ENCODE measurements at regions not wholly inside any gene's neighbourhood (a gene's known extent, or its start where the extent isn't known, plus 50 kb on each side); places are given as distances from the start of the nearest gene placed in this dataset.

DNA sequence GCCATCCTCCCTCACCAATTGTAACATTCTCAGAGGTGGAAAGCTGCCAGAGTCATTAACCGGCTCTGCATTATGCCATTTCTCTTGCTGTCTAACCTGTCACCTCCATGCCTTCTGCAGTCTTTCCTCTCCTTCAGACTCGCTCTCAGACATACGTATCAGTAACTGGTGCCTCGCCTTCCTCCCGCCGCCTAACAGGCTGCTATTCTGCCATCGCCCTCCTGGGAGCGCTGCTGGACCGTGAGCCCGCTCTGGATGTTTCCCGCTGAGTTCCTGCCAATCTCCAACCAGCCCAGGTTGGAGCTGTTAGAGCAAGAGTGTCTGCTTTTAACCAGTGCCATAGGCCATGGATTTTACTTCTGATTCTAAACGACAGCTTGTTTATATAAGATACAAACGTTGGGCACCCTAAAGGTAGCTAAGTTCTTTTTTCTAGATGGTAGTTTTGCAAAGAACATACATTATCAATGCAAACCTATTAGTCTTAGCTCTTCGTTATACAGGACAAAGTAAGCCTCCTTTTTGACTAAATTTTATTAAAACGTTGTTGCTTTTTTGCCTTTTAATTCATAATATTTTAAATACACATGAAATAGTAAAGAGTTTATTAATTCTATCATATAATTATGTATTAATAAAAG, 59.5 kb upstream of the NEIL3 start:
- peak; percentile 54 to 76 for DNase-seq
- H3K4me3 Mint-ChIP-seq (ENCODE audit: unreplicated experiment): no peak overlapping the region
- BruUV-seq (replicated peaks): no TSS peak
- Histone ChIP-seq H3K36me3 (ENCODE audit: control insufficient read depth, insufficient read depth, low read length) (no peaks in the 10 kb centered on the region), H3K4me1 (no peaks in the 10 kb centered on the region), H3K9me3 (no peaks in the 10 kb centered on the region), H3K27me3 (replicated peaks; ENCODE audit: control insufficient read depth, insufficient read depth, low read length) (no peaks in the 10 kb centered on the region), H3K4me3 (ENCODE audit: low read depth, low read length) (no peak overlapping the region)
- ChIA-PET CTCF (interaction anchor here (0.5 to 1.2 kb wide), 3 partner anchors 60 to 89 kb away, joined by 3 to 19 read pairs (median 3); partner anchors contain the start of gene NEIL3), POLR2A (interaction anchor here (0.6 kb wide), 1 partner anchor 62 kb away, joined by 3 read pairs; no protein-coding TSS in a partner anchor)
- intact Hi-C loops (cut with micrococcal nuclease; ENCODE audit: unreplicated experiment): loop anchor here (1.0 to 5.0 kb wide), 5 partner anchors 89 to 417 kb away; partner anchors contain the start of gene AGA
- H3K4me1 Mint-ChIP-seq (ENCODE audit: low read depth, unreplicated experiment): no peaks in the 10 kb centered on the region
- TF ChIP-seq, protein P1, sequence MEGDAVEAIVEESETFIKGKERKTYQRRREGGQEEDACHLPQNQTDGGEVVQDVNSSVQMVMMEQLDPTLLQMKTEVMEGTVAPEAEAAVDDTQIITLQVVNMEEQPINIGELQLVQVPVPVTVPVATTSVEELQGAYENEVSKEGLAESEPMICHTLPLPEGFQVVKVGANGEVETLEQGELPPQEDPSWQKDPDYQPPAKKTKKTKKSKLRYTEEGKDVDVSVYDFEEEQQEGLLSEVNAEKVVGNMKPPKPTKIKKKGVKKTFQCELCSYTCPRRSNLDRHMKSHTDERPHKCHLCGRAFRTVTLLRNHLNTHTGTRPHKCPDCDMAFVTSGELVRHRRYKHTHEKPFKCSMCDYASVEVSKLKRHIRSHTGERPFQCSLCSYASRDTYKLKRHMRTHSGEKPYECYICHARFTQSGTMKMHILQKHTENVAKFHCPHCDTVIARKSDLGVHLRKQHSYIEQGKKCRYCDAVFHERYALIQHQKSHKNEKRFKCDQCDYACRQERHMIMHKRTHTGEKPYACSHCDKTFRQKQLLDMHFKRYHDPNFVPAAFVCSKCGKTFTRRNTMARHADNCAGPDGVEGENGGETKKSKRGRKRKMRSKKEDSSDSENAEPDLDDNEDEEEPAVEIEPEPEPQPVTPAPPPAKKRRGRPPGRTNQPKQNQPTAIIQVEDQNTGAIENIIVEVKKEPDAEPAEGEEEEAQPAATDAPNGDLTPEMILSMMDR (IDR thresholded peaks at IDR 0.05; ENCODE audit: insufficient read depth in 1 of 2, low read depth in 1 of 2, low read length in 1 of 2, severe bottlenecking in 1 of 2, unreplicated experiment in 1 of 2): peak; percentile 82 to 94
- peaks cover 12% of the 10 kb centered on the region for H3K27me3 Mint-ChIP-seq (ENCODE audit: insufficient read depth, unreplicated experiment)
- no peak overlapping the region for H3K27ac Mint-ChIP-seq (ENCODE audit: unreplicated experiment)
- no peaks in the 10 kb centered on the region for H3K9me3 Mint-ChIP-seq (ENCODE audit: unreplicated experiment)
- H3K36me3 Mint-ChIP-seq (ENCODE audit: insufficient read depth, unreplicated experiment): no peaks in the 10 kb centered on the region

DNA sequence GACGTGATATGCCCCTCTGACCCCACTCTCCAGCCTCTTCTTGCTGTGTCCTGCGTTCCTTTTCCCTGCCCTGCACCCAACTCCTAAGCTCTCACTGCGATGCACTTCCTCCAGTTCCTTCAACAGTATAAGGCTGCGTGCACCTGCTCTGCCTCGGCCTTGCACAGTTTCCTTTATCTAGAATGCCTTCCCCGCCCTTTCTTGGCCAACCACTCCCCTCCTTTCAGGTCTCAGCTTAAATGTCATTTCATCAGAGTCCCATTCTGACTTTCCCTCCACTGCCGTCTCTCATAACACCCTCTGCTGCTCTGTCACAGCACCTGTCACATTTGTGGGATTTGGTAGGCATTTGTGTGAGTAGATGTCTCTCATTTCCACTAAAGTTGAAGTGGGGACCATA, 58.4 kb upstream of the NEIL3 start:
- no peaks in the 10 kb centered on the region for H3K4me1 Mint-ChIP-seq (ENCODE audit: low read depth, unreplicated experiment)
- no peak overlapping the region for H3K4me3 Mint-ChIP-seq (ENCODE audit: unreplicated experiment)
- DNase-seq: peak in 1 of 2 experiments; percentile 3
- Histone ChIP-seq H3K4me1 (no peaks in the 10 kb centered on the region), H3K4me3 (ENCODE audit: low read depth, low read length) (no peak overlapping the region), H3K9me3 (no peaks in the 10 kb centered on the region), H3K27me3 (replicated peaks; ENCODE audit: control insufficient read depth, insufficient read depth, low read length) (no peaks in the 10 kb centered on the region), H3K36me3 (ENCODE audit: control insufficient read depth, insufficient read depth, low read length) (no peaks in the 10 kb centered on the region)
- TF ChIP-seq, protein P1 (IDR thresholded peaks at IDR 0.05; ENCODE audit: insufficient read depth in 1 of 2, low read depth in 1 of 2, low read length in 1 of 2, severe bottlenecking in 1 of 2, unreplicated experiment in 1 of 2): no peak
- CTCF ChIA-PET: no interaction called here
- peaks cover 11% of the 10 kb centered on the region for H3K27me3 Mint-ChIP-seq (ENCODE audit: insufficient read depth, unreplicated experiment)
- BruUV-seq (replicated peaks): no TSS peak
- intact Hi-C loops (cut with micrococcal nuclease; ENCODE audit: unreplicated experiment): loop anchor here (2.0 to 5.0 kb wide), 4 partner anchors 191 to 416 kb away; partner anchors contain the start of gene AGA
- POLR2A ChIA-PET: no interaction called here
- no peak overlapping the region for H3K27ac Mint-ChIP-seq (ENCODE audit: unreplicated experiment)
- H3K36me3 Mint-ChIP-seq (ENCODE audit: insufficient read depth, unreplicated experiment): no peaks in the 10 kb centered on the region
- no peaks in the 10 kb centered on the region for H3K9me3 Mint-ChIP-seq (ENCODE audit: unreplicated experiment)

DNA sequence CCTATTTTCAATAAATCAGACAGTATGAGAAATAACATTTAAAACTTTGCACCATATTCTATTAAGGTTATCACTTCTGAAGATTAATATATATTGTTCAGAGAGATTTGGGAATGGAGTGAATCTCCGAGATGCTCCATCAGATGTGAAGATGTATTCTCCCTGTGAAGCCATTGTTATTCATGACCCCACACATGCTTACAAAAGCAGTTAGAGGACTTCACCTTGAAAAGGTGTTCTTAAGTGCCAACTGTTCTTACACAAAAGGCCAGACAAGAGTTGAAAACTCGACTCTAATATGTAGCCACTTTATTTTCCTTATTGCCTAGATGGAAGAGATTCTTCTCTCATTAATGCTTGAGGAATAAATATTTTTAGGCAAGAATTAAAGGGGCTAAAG, 54.3 kb upstream of the NEIL3 start:
- H3K36me3 Mint-ChIP-seq (ENCODE audit: insufficient read depth, unreplicated experiment): no peaks in the 10 kb centered on the region
- H3K27me3 ChIP-seq (replicated peaks; ENCODE audit: control insufficient read depth, insufficient read depth, low read length): no peaks in the 10 kb centered on the region
- H3K4me3 Mint-ChIP-seq (ENCODE audit: unreplicated experiment): no peak overlapping the region
- BruUV-seq (replicated peaks): no TSS peak
- no peak overlapping the region for H3K4me3 ChIP-seq (ENCODE audit: low read depth, low read length)
- no peaks in the 10 kb centered on the region for H3K9me3 ChIP-seq
- no peaks in the 10 kb centered on the region for H3K4me1 ChIP-seq
- H3K36me3 ChIP-seq (ENCODE audit: control insufficient read depth, insufficient read depth, low read length): no peaks in the 10 kb centered on the region
- intact Hi-C loops (cut with micrococcal nuclease; ENCODE audit: unreplicated experiment): no loop called here
- no peak for DNase-seq
- H3K27me3 Mint-ChIP-seq (ENCODE audit: insufficient read depth, unreplicated experiment): peaks cover 4% of the 10 kb centered on the region
- POLR2A ChIA-PET: no interaction called here
- H3K4me1 Mint-ChIP-seq (ENCODE audit: low read depth, unreplicated experiment): no peaks in the 10 kb centered on the region
- TF ChIP-seq, protein P1 (IDR thresholded peaks at IDR 0.05; ENCODE audit: insufficient read depth in 1 of 2, low read depth in 1 of 2, low read length in 1 of 2, severe bottlenecking in 1 of 2, unreplicated experiment in 1 of 2): no peak
- CTCF ChIA-PET: no interaction called here
- H3K9me3 Mint-ChIP-seq (ENCODE audit: unreplicated experiment): no peaks in the 10 kb centered on the region
- no peak overlapping the region for H3K27ac Mint-ChIP-seq (ENCODE audit: unreplicated experiment)
